H1 (cell line): ENCODE measurements at regions not wholly inside any gene's neighbourhood (a gene's known extent, or its start where the extent isn't known, plus 50 kb on each side); places are given as distances from the start of the nearest gene placed in this dataset.

Source experiments
- ATF2 ChIP-seq: IDR thresholded peaks from 2 replicates; pipeline ENCODE4 v1.6.1; 2012; ENCODE audit warnings: low read length, inconsistent platforms
- BRCA1 ChIP-seq: IDR thresholded peaks from 2 replicates; pipeline ENCODE4 v1.6.1; 2012; ENCODE audit warnings: low read depth, low read length, improper control_type of control experiment
- POLR2A ChIP-seq, 2 experiments: IDR thresholded peaks; 1 replicate in 1 of 2; 2 replicates in 1 of 2; pipeline ENCODE4 v1.6.1; 2011; ENCODE audit warnings: low read depth in 2 of 2, low read length in 2 of 2, mild to moderate bottlenecking in 2 of 2; ENCODE audit errors: control extremely low read depth in 1 of 2
- RFX5 ChIP-seq: IDR thresholded peaks from 2 replicates; pipeline ENCODE4 v1.6.1; 2011; ENCODE audit warnings: low read depth, low read length, improper control_type of control experiment, borderline replicate concordance
- RXRA ChIP-seq: IDR thresholded peaks from 2 replicates; pipeline ENCODE4 v1.6.1; 2011; ENCODE audit warnings: low read depth, mild to moderate bottlenecking, low read length, moderate library complexity; ENCODE audit not compliant: insufficient read depth

- TF ChIP-seq RXRA (no peak), RFX5 (no peak), BRCA1 (no peak), ATF2 (no peak), POLR2A (IDR thresholded peaks at IDR 0.05; ENCODE audit: control extremely low read depth in 1 of 2, low read depth in 2 of 2, low read length in 2 of 2) (no peak)
Measured at GRCh38 chr12:116448165-116448739, 110.9 kb upstream of the MAP1LC3B2 start.
